ENCODE measurements at regions not wholly inside any gene's neighbourhood (a gene's known extent, or its start where the extent isn't known, plus 50 kb on each side); places are given as distances from the start of the nearest gene placed in this dataset.
"Not testable (repeated sequence)": the region's sequence is repeated elsewhere in the genome, so short reads cannot be mapped to it uniquely, and the experiment has no call there.

GRCh38 chr1:149321732-149322016, 153.2 kb upstream of the NBPF19 start:
- CTCF ChIA-PET; DNase-seq (ENCODE audit: extremely low spot score); POLR2A ChIA-PET: not testable (repeated sequence)

- DNase-seq (ENCODE audit: extremely low spot score); CTCF ChIA-PET; POLR2A ChIA-PET: not testable (repeated sequence)
These were observed 144.8 kb upstream of the NBPF19 start for GRCh38 chr1:149330081-149330335.

- POLR2A ChIA-PET; DNase-seq (ENCODE audit: extremely low spot score); CTCF ChIA-PET: not testable (repeated sequence)
These were observed 138.8 kb upstream of the NBPF19 start for GRCh38 chr1:149336082-149336481.

GRCh38 chr1:149338221-149338691, 136.6 kb upstream of the NBPF19 start:
- POLR2A ChIA-PET; CTCF ChIA-PET; DNase-seq (ENCODE audit: extremely low spot score): not testable (repeated sequence)

- POLR2A ChIA-PET; DNase-seq (ENCODE audit: extremely low spot score); CTCF ChIA-PET: not testable (repeated sequence)
These were observed 136.1 kb upstream of the NBPF19 start for GRCh38 chr1:149338698-149339097.

- DNase-seq (ENCODE audit: extremely low spot score); CTCF ChIA-PET; POLR2A ChIA-PET: not testable (repeated sequence)
These were observed 125.4 kb upstream of the NBPF19 start for GRCh38 chr1:149349448-149349847.

GRCh38 chr1:149352205-149352604, 122.6 kb upstream of the NBPF19 start:
- DNase-seq (ENCODE audit: extremely low spot score); CTCF ChIA-PET; POLR2A ChIA-PET: not testable (repeated sequence)

GRCh38 chr1:149354579-149354978, 120.3 kb upstream of the NBPF19 start:
- DNase-seq (ENCODE audit: extremely low spot score); POLR2A ChIA-PET; CTCF ChIA-PET: not testable (repeated sequence)

GRCh38 chr1:149355748-149356147, 119.1 kb upstream of the NBPF19 start:
- POLR2A ChIA-PET; DNase-seq (ENCODE audit: extremely low spot score); CTCF ChIA-PET: not testable (repeated sequence)

- CTCF ChIA-PET; POLR2A ChIA-PET; DNase-seq (ENCODE audit: extremely low spot score): not testable (repeated sequence)
These were observed 118.7 kb upstream of the NBPF19 start for GRCh38 chr1:149356152-149356551.

- POLR2A ChIA-PET; CTCF ChIA-PET; DNase-seq (ENCODE audit: extremely low spot score): not testable (repeated sequence)
These were observed 114.5 kb upstream of the NBPF19 start for GRCh38 chr1:149360351-149360750.

- CTCF ChIA-PET; POLR2A ChIA-PET; DNase-seq (ENCODE audit: extremely low spot score): not testable (repeated sequence)
These were observed 113.5 kb upstream of the NBPF19 start for GRCh38 chr1:149361310-149361709.

- POLR2A ChIA-PET; DNase-seq (ENCODE audit: extremely low spot score); CTCF ChIA-PET: not testable (repeated sequence)
These were observed 110.5 kb upstream of the NBPF19 start for GRCh38 chr1:149364188-149364981.

GRCh38 chr1:149366402-149366801, 108.4 kb upstream of the NBPF19 start:
- DNase-seq (ENCODE audit: extremely low spot score); CTCF ChIA-PET; POLR2A ChIA-PET: not testable (repeated sequence)

- DNase-seq (ENCODE audit: extremely low spot score); POLR2A ChIA-PET; CTCF ChIA-PET: not testable (repeated sequence)
These were observed 107.3 kb upstream of the NBPF19 start for GRCh38 chr1:149367472-149368044.

- POLR2A ChIA-PET; CTCF ChIA-PET; DNase-seq (ENCODE audit: extremely low spot score): not testable (repeated sequence)
These were observed 106.5 kb upstream of the NBPF19 start for GRCh38 chr1:149368337-149368736.

- POLR2A ChIA-PET, CTCF ChIA-PET: not testable (repeated sequence)
These were observed 105.8 kb upstream of the NBPF19 start for GRCh38 chr1:149369081-149369480.

GRCh38 chr1:149371955-149372354, 102.9 kb upstream of the NBPF19 start:
- CTCF ChIA-PET; POLR2A ChIA-PET; DNase-seq (ENCODE audit: extremely low spot score): not testable (repeated sequence)

More at GRCh38 chr1:149369081-149369480, 105.8 kb upstream of the NBPF19 start:
- not testable (repeated sequence) for DNase-seq (ENCODE audit: extremely low spot score)

- POLR2A ChIA-PET; DNase-seq (ENCODE audit: extremely low spot score); CTCF ChIA-PET: not testable (repeated sequence)
These were observed 96.4 kb upstream of the NBPF19 start for GRCh38 chr1:149378462-149378861.
